Kasumi-1 (cell line): ENCODE measurements at regions not wholly inside any gene's neighbourhood (a gene's known extent, or its start where the extent isn't known, plus 50 kb on each side); places are given as distances from the start of the nearest gene placed in this dataset.
"Not testable (repeated sequence)": the region's sequence is repeated elsewhere in the genome, so short reads cannot be mapped to it uniquely, and the experiment has no call there.

Experiments used
- DNase-seq, 2 experiments: peaks; one replicate each; lab custom pipeline; 2025; lab: John Stamatoyannopoulos, UW

- no peak for DNase-seq
These were observed 55.3 kb downstream of the RPL10L start for GRCh38 chr14:46596236-46596635.

- DNase-seq: no peak
These were observed 68.8 kb downstream of the RPL10L start for GRCh38 chr14:46582826-46583225.

- DNase-seq: peak; percentile 72 to 80
These were observed 70.4 kb downstream of the RPL10L start for GRCh38 chr14:46581036-46581671.

GRCh38 chr14:46574978-46575375 lies 76.6 kb downstream of the RPL10L start:
- DNase-seq: no peak

GRCh38 chr14:46574221-46574977 lies 77.2 kb downstream of the RPL10L start:
- peak; percentile 21 to 26 for DNase-seq

GRCh38 chr14:46573498-46573897 lies 78.1 kb downstream of the RPL10L start:
- DNase-seq: no peak

- DNase-seq: no peak
These were observed 79.6 kb downstream of the RPL10L start for GRCh38 chr14:46571970-46572369.

GRCh38 chr14:46568161-46568560 lies 83.4 kb downstream of the RPL10L start:
- DNase-seq: not testable (repeated sequence)

- no peak for DNase-seq
These were observed 100.7 kb downstream of the RPL10L start for GRCh38 chr14:46550836-46551235.

- DNase-seq: no peak
These were observed 110.6 kb downstream of the RPL10L start for GRCh38 chr14:46540986-46541385.

GRCh38 chr14:46519121-46519520 lies 132.5 kb downstream of the RPL10L start:
- no peak for DNase-seq

GRCh38 chr14:46508752-46509151 lies 142.8 kb downstream of the RPL10L start:
- DNase-seq: not testable (repeated sequence)

- DNase-seq: no peak
These were observed 152.1 kb downstream of the RPL10L start for GRCh38 chr14:46499521-46499920.

- DNase-seq: no peak
These were observed 155.2 kb downstream of the RPL10L start for GRCh38 chr14:46496409-46496808.

GRCh38 chr14:46490238-46490685 lies 161.3 kb downstream of the RPL10L start:
- peak; percentile 72 to 79 for DNase-seq

GRCh38 chr14:46488374-46488773 lies 163.2 kb downstream of the RPL10L start:
- DNase-seq: no peak

- DNase-seq: no peak
These were observed 163.8 kb downstream of the RPL10L start for GRCh38 chr14:46487582-46488350.

GRCh38 chr14:46482200-46482599 lies 169.4 kb downstream of the RPL10L start:
- DNase-seq: no peak

GRCh38 chr14:46480817-46481216 lies 170.8 kb downstream of the RPL10L start:
- no peak for DNase-seq

GRCh38 chr14:46472261-46472660 lies 179.3 kb downstream of the RPL10L start:
- DNase-seq: no peak

- DNase-seq: no peak
These were observed 187.2 kb downstream of the RPL10L start for GRCh38 chr14:46464341-46464740.

- DNase-seq: no peak
These were observed 199.8 kb downstream of the RPL10L start for GRCh38 chr14:46451800-46452199.

GRCh38 chr14:46444666-46445065 lies 206.9 kb downstream of the RPL10L start:
- no peak for DNase-seq
